Posterior cingulate gyrus (tissue), 11 donors: ENCODE measurements at regions not wholly inside any gene's neighbourhood (a gene's known extent, or its start where the extent isn't known, plus 50 kb on each side); places are given as distances from the start of the nearest gene placed in this dataset.
"Not testable (repeated sequence)": the region's sequence is repeated elsewhere in the genome, so short reads cannot be mapped to it uniquely, and the experiment has no call there.

Experiments used
- DNase-seq, 10 donors: peaks; one replicate each; pipeline versions ENCODE4 v3.0.0 to v3.0.0-alpha.2; 2020 to 2021; ENCODE audit warnings: mixed read lengths in 3 of 10
- intact Hi-C: fragments of 100-400 bp; cut with DNase I; formaldehyde crosslinking; loops from one replicate; pipeline ENCODE4 v1.15.1; 2023

GRCh38 chr5:111921691-111922090, 164.7 kb upstream of the NREP start:
- DNase-seq, intact Hi-C loops: not testable (repeated sequence)

GRCh38 chr5:111914966-111915636, 158.1 kb upstream of the NREP start:
- intact Hi-C loops: no loop called here
- no peak for DNase-seq

GRCh38 chr5:111902436-111902835, 145.4 kb upstream of the NREP start:
- intact Hi-C loops: no loop called here
- DNase-seq: no peak

GRCh38 chr5:111901296-111901695, 144.3 kb upstream of the NREP start:
- no peak for DNase-seq
- intact Hi-C loops: no loop called here

GRCh38 chr5:111892949-111893348, 136.0 kb upstream of the NREP start:
- intact Hi-C loops: no loop called here
- DNase-seq: no peak

- intact Hi-C loops: no loop called here
- no peak for DNase-seq
These were observed 130.7 kb upstream of the NREP start for GRCh38 chr5:111887706-111888105.

- no peak for DNase-seq
- intact Hi-C loops: no loop called here
These were observed 112.7 kb upstream of the NREP start for GRCh38 chr5:111869681-111870080.

- intact Hi-C loops: no loop called here
- no peak for DNase-seq
These were observed 108.4 kb upstream of the NREP start for GRCh38 chr5:111865356-111865755.

GRCh38 chr5:111863801-111864200, 106.8 kb upstream of the NREP start:
- intact Hi-C loops: no loop called here
- DNase-seq: no peak

GRCh38 chr5:111859533-111860270, 102.7 kb upstream of the NREP start:
- intact Hi-C loops: no loop called here
- no peak for DNase-seq

- no peak for DNase-seq
- intact Hi-C loops: no loop called here
These were observed 102.0 kb upstream of the NREP start for GRCh38 chr5:111859031-111859430.

- intact Hi-C loops: no loop called here
These were observed 100.6 kb upstream of the NREP start for GRCh38 chr5:111857623-111858022.

GRCh38 chr5:111856876-111857466, 100.0 kb upstream of the NREP start:
- no peak for DNase-seq
- intact Hi-C loops: no loop called here

More at GRCh38 chr5:111857623-111858022, 100.6 kb upstream of the NREP start:
- no peak for DNase-seq

GRCh38 chr5:111855356-111855755, 98.4 kb upstream of the NREP start:
- intact Hi-C loops: no loop called here
- no peak for DNase-seq

- DNase-seq: peak in 2 of 10 donors; percentile 62 to 79
- intact Hi-C loops: no loop called here
These were observed 97.2 kb upstream of the NREP start for GRCh38 chr5:111854186-111854585.

- intact Hi-C loops: no loop called here
- peak in 1 of 10 donors; percentile 14 for DNase-seq
These were observed 96.8 kb upstream of the NREP start for GRCh38 chr5:111853748-111854147.

GRCh38 chr5:111851631-111852548, 94.9 kb upstream of the NREP start:
- no peak for DNase-seq
- intact Hi-C loops: no loop called here

GRCh38 chr5:111848476-111848875, 91.5 kb upstream of the NREP start:
- intact Hi-C loops: no loop called here
- DNase-seq: no peak

- intact Hi-C loops: no loop called here
- no peak for DNase-seq
These were observed 90.3 kb upstream of the NREP start for GRCh38 chr5:111847052-111847925.
